ENCODE measurements at regions not wholly inside any gene's neighbourhood (a gene's known extent, or its start where the extent isn't known, plus 50 kb on each side); places are given as distances from the start of the nearest gene placed in this dataset. TPM values are rescaled to one million over a fixed set of nuclear protein-coding genes. Genes with fewer than 3 reads are reported as not detected.

DNA sequence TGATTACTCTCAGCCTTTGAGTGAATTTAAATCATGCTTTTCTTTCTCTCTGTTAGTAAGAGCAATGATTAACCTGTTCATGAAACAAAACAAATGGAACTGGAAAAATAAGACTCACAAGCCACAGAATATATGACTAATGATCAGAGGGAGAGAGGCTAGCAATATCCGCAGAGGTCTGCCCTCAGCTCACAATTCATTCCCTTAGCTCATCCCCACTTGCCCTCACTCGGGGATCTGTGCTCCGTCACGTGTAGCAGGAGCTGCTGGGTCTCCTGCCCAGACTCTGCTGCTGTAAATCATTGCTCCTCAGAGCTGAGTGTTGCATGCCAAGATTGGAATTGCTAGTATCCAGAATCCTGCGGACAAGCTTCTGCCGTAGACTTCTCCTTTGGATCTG lies 53.1 kb upstream of the GNG2 start:
- DNase-seq (no peak), ATAC-seq (ENCODE audit: low read depth) (no peak)
- ChIA-PET POLR2A (no interaction called here), CTCF (no interaction called here)
- Histone ChIP-seq H3K27me3 (replicated peaks in 1 of 4; ENCODE audit: control extremely low read depth in 1 of 4, control insufficient read depth in 3 of 4, insufficient read depth in 4 of 4, low read length in 3 of 4) (no peaks in the 10 kb centered on the region), H2AFZ (ENCODE audit: insufficient read depth, low read depth, low read length, poor library complexity, severe bottlenecking) (no peak overlapping the region), H3K9me3 (ENCODE audit: control extremely low read depth in 1 of 3, control insufficient read depth in 2 of 3, insufficient read depth in 1 of 3, low read length in 2 of 3) (peaks cover 0 to 4% (median 0%) of the 10 kb centered on the region in 3 donors), H3K79me2 (ENCODE audit: control insufficient read depth, insufficient read depth, low read length) (no peaks in the 10 kb centered on the region), H3K9ac (ENCODE audit: low read length) (no peak overlapping the region), H3K4me1 (ENCODE audit: control insufficient read depth in 2 of 2, insufficient read depth in 2 of 2, low read length in 2 of 2) (no peaks in the 10 kb centered on the region), H4K20me1 (ENCODE audit: control insufficient read depth, insufficient read depth, low read length, poor library complexity, severe bottlenecking) (no peaks in the 10 kb centered on the region), H3K36me3 (replicated peaks in 1 of 2; ENCODE audit: control extremely low read depth in 1 of 2, control insufficient read depth in 1 of 2, extremely low read depth in 1 of 2, insufficient read depth in 2 of 2, low read length in 1 of 2) (no peaks in the 10 kb centered on the region), H3K4me2 (replicated peaks; ENCODE audit: low read depth, low read length, poor library complexity, severe bottlenecking) (no peak overlapping the region), H3K4me3 (ENCODE audit: control extremely low read depth in 1 of 5, extremely low read depth in 1 of 5, insufficient read depth in 1 of 5, low read depth in 2 of 5, low read length in 4 of 5) (no peak overlapping the region), H3K27ac (ENCODE audit: low read length in 2 of 2) (no peak overlapping the region)
- Mint-ChIP-seq H3K4me3 (no peak overlapping the region), H3K9me3 (ENCODE audit: insufficient read depth) (no peaks in the 10 kb centered on the region), H3K27me3 (no peaks in the 10 kb centered on the region), H3K27ac (no peak overlapping the region), H3K4me1 (no peaks in the 10 kb centered on the region)
- no peak for TF ChIP-seq EZH2 (IDR thresholded peaks at IDR 0.05; ENCODE audit: borderline replicate concordance, insufficient read depth, low read depth, low read length, poor library complexity, severe bottlenecking)
- TF ChIP-seq, protein P1, sequence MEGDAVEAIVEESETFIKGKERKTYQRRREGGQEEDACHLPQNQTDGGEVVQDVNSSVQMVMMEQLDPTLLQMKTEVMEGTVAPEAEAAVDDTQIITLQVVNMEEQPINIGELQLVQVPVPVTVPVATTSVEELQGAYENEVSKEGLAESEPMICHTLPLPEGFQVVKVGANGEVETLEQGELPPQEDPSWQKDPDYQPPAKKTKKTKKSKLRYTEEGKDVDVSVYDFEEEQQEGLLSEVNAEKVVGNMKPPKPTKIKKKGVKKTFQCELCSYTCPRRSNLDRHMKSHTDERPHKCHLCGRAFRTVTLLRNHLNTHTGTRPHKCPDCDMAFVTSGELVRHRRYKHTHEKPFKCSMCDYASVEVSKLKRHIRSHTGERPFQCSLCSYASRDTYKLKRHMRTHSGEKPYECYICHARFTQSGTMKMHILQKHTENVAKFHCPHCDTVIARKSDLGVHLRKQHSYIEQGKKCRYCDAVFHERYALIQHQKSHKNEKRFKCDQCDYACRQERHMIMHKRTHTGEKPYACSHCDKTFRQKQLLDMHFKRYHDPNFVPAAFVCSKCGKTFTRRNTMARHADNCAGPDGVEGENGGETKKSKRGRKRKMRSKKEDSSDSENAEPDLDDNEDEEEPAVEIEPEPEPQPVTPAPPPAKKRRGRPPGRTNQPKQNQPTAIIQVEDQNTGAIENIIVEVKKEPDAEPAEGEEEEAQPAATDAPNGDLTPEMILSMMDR (IDR thresholded peaks at IDR 0.05), result no peak
- 98% methylated on average over 6 of the region's 6 CpGs for WGBS (ENCODE audit: insufficient coverage)
- intact Hi-C loops (cut with micrococcal nuclease), result no loop called here

Small RNAs in the stretch of these regions (small RNA-seq; reads per million reads assigned to genes)
- not detected for gene AL079307.3 (ENCODE audit: insufficient read length, low read depth, low replicate concordance)

All from B cell (primary cell).